Parathyroid adenoma (tissue), 2 donors: ENCODE measurements at regions not wholly inside any gene's neighbourhood (a gene's known extent, or its start where the extent isn't known, plus 50 kb on each side); places are given as distances from the start of the nearest gene placed in this dataset.

Experiments
- H2AFZ ChIP-seq: fragments of 300-600 bp; sonication (generic); one replicate; pipeline ENCODE4 v1.7.0; 2017; ENCODE audit warnings: antibody characterized with exemption, mild to moderate bottlenecking
- H3K27ac ChIP-seq: fragments of 300-600 bp; sonication (generic); one replicate; pipeline ENCODE4 v1.7.0; 2017
- H3K27me3 ChIP-seq: fragments of 300-600 bp; sonication (generic); one replicate; pipeline ENCODE4 v1.7.0; 2017; ENCODE audit warnings: low read length; ENCODE audit not compliant: control insufficient read depth, insufficient read depth
- H3K36me3 ChIP-seq: fragments of 300-600 bp; sonication (generic); one replicate; pipeline ENCODE4 v1.7.0; 2017; ENCODE audit warnings: low read length; ENCODE audit not compliant: control insufficient read depth, insufficient read depth
- H3K4me1 ChIP-seq: fragments of 300-600 bp; sonication (generic); one replicate; pipeline ENCODE4 v1.7.0; 2017; ENCODE audit warnings: control low read depth
- H3K4me2 ChIP-seq: fragments of 300-600 bp; sonication (generic); one replicate; pipeline ENCODE4 v1.7.0; 2017; ENCODE audit warnings: low read length
- H3K4me3 ChIP-seq: fragments of 300-600 bp; sonication (generic); one replicate; pipeline ENCODE4 v1.7.0; 2017; ENCODE audit warnings: low read depth, low read length
- H3K79me2 ChIP-seq: fragments of 300-600 bp; sonication (generic); one replicate; pipeline ENCODE4 v1.7.0; 2017; ENCODE audit warnings: control low read depth
- H3K9ac ChIP-seq: fragments of 300-600 bp; sonication (generic); one replicate; pipeline ENCODE4 v1.7.0; 2017; ENCODE audit warnings: mild to moderate bottlenecking
- H3K9me3 ChIP-seq: fragments of 300-600 bp; sonication (generic); one replicate; pipeline ENCODE4 v1.7.0; 2017; ENCODE audit warnings: low read length; ENCODE audit not compliant: control insufficient read depth
- TF ChIP-seq, protein P1 (sequence below): fragments of 300-600 bp; sonication (generic); IDR thresholded peaks from one replicate; pipeline ENCODE4 v1.7.0; 2017; ENCODE audit warnings: antibody characterized with exemption, mild to moderate bottlenecking
- donor health status: primary hyperparathyroidism.

- Histone ChIP-seq H3K79me2 (no peaks in the 10 kb centered on the region), H3K27me3 (no peaks in the 10 kb centered on the region), H3K9ac (no peak overlapping the region), H3K4me2 (no peak overlapping the region), H3K27ac (no peak overlapping the region), H2AFZ (peak overlapping the region; percentile 57), H3K36me3 (no peaks in the 10 kb centered on the region), H3K4me3 (no peak overlapping the region), H3K9me3 (no peaks in the 10 kb centered on the region), H3K4me1 (peaks cover 9% of the 10 kb centered on the region)
- TF ChIP-seq, protein P1, sequence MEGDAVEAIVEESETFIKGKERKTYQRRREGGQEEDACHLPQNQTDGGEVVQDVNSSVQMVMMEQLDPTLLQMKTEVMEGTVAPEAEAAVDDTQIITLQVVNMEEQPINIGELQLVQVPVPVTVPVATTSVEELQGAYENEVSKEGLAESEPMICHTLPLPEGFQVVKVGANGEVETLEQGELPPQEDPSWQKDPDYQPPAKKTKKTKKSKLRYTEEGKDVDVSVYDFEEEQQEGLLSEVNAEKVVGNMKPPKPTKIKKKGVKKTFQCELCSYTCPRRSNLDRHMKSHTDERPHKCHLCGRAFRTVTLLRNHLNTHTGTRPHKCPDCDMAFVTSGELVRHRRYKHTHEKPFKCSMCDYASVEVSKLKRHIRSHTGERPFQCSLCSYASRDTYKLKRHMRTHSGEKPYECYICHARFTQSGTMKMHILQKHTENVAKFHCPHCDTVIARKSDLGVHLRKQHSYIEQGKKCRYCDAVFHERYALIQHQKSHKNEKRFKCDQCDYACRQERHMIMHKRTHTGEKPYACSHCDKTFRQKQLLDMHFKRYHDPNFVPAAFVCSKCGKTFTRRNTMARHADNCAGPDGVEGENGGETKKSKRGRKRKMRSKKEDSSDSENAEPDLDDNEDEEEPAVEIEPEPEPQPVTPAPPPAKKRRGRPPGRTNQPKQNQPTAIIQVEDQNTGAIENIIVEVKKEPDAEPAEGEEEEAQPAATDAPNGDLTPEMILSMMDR, result no peak
Observed at GRCh38 chr6:139801571-139802321, 427.3 kb upstream of the CITED2 start.

DNA sequence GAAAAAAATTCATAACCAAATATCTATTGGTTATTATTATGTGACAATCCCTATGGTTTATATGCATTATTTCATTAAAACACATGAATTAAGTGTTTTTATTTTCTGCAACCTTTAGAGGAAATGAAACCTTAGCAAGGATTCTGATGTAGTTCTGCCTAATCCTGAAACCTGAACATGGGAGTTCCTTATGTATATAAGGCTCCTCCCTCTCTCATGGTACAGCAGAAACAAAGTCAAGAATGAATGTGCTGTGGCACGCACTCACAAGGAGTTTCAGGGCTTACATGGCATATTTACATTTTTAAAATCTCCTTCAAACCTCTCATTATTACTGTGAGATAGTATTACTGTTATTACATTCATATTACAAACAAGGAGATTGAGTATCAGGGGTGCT is 426.4 kb upstream of the CITED2 start:
- Histone ChIP-seq H3K27ac (no peak overlapping the region), H3K4me3 (no peak overlapping the region), H2AFZ (peak overlapping the region; percentile 34), H3K9me3 (no peaks in the 10 kb centered on the region), H3K36me3 (no peaks in the 10 kb centered on the region), H3K79me2 (no peaks in the 10 kb centered on the region), H3K4me2 (no peak overlapping the region), H3K4me1 (peaks cover 9% of the 10 kb centered on the region), H3K9ac (no peak overlapping the region), H3K27me3 (no peaks in the 10 kb centered on the region)
- TF ChIP-seq, protein P1, result no peak

- no peaks in the 10 kb centered on the region for H3K79me2 ChIP-seq
Observed at GRCh38 chr6:139790527-139790926, 416.1 kb upstream of the CITED2 start.

DNA sequence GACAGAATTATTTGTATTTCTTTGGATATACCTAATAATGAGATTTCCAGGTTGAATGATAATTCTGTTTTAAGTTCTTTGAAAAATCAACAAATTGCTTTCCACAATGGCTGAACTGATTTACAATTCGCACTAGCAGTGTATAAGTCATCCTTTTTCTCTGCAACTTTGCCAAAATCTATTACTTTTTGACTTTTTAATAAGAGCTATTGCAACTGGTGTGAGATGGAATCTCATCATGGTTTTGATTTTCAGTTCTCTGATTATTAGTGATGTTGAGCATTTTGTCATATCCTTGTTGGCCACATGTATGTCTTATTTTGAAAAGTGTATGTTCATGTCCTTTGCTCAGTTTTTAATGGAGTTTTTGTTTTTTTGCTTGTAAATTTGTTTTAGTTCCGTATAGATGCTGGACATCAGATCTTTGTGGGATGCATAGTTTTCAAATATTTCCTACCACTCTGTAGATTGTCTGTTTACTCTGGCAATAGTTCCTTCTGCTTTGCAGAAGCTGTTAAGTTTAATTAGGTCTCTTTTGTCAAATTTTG is 409.8 kb upstream of the CITED2 start:
- H3K4me3 ChIP-seq, result no peak overlapping the region
- TF ChIP-seq, protein P1, result no peak
- peaks cover 15% of the 10 kb centered on the region for H3K4me1 ChIP-seq
- peaks cover 4% of the 10 kb centered on the region for H3K36me3 ChIP-seq
- H3K9ac ChIP-seq, result no peak overlapping the region
- no peaks in the 10 kb centered on the region for H3K9me3 ChIP-seq
- no peaks in the 10 kb centered on the region for H3K27me3 ChIP-seq
- H3K4me2 ChIP-seq, result no peak overlapping the region
- no peaks in the 10 kb centered on the region for H3K79me2 ChIP-seq
- no peak overlapping the region for H3K27ac ChIP-seq
- H2AFZ ChIP-seq, result no peak overlapping the region

More at GRCh38 chr6:139790527-139790926, 416.1 kb upstream of the CITED2 start:
- TF ChIP-seq, protein P1, result no peak
- H2AFZ ChIP-seq, result peak overlapping the region; percentile 23
- no peak overlapping the region for H3K27ac ChIP-seq
- H3K4me1 ChIP-seq, result no peaks in the 10 kb centered on the region
- no peak overlapping the region for H3K4me3 ChIP-seq
- H3K36me3 ChIP-seq, result no peaks in the 10 kb centered on the region
- no peaks in the 10 kb centered on the region for H3K9me3 ChIP-seq
- H3K27me3 ChIP-seq, result no peaks in the 10 kb centered on the region
- no peak overlapping the region for H3K4me2 ChIP-seq
- no peak overlapping the region for H3K9ac ChIP-seq
